DMS 273 (cell line): ENCODE measurements at regions not wholly inside any gene's neighbourhood (a gene's known extent, or its start where the extent isn't known, plus 50 kb on each side); places are given as distances from the start of the nearest gene placed in this dataset.
"Not testable (repeated sequence)": the region's sequence is repeated elsewhere in the genome, so short reads cannot be mapped to it uniquely, and the experiment has no call there.

Experiments used
- DNase-seq: peaks from one replicate; lab custom pipeline; 2025; ENCODE audit not compliant: unreplicated experiment; lab: John Stamatoyannopoulos, UW

- DNase-seq, result no peak
Measured at GRCh38 chr6:152811785-152812184, 61.2 kb downstream of the VIP start.

- no peak for DNase-seq
Measured at GRCh38 chr6:152815230-152815872, 64.8 kb downstream of the VIP start.

DNA sequence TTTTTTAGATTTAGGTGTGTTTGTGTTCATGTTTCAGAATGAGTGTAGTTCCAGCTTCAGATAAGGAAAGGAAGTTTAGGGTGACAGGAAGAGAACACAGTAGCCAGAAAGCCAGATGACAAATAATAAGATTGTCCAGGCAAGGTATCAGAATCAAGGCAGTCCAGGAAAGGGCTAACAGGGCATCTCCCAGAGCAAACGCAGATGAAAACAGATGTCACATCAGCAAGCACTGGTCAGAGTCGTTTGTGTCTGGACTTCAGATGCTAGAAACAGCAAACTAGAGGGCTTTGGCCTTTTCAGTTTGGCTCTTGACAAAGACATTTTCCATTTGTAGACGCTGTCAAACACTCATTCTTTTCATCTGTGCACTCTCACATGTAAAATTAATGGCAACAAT is 65.5 kb downstream of the VIP start:
- no peak for DNase-seq

DNA sequence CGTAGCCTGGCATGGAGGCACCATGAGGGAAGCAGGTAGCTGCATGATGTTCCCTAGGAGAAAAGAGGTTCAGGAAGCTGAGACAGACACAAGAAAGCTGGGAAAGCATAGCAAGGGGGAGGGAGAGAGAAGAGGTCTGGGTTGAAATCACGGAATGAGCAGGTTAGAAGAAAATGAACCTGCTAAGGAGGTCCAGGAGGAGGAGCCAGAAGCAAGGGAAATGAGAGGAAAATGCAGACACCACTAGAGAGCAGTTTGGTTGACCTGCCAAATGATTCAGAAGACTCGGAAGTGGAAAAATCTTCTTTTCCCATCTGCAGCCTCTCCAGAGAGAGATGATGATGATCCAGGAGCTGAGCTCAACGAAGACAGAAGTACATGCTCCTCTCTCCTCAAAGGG is 70.9 kb downstream of the VIP start:
- DNase-seq, result peak; percentile 2

- no peak for DNase-seq
Measured at GRCh38 chr6:152824666-152825065, 74.1 kb downstream of the VIP start.

- DNase-seq, result no peak
Measured at GRCh38 chr6:152828431-152828830, 77.8 kb downstream of the VIP start.

- DNase-seq, result not testable (repeated sequence)
Measured at GRCh38 chr6:152834366-152834765, 83.8 kb downstream of the VIP start.

GRCh38 chr6:152836523-152836922 is 85.9 kb downstream of the VIP start:
- no peak for DNase-seq

DNA sequence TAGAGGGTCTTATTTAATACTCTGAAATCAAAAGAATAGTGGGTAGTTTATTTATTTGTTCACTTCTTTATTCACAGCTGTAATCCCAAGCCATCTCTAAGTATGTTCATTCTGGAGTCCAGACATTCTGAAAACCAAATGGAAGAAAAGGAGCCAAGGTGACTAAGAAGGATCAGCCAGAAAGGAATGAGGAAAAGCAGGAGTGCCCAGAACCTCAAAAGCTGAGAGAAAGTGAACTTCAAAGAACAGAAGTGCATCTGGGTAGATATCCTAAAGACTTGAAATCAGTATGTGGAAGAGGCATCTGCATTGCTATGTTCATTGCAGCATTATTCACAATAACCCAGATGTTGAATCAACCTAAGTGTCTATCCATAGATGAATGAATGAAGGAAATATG is 94.8 kb downstream of the VIP start:
- no peak for DNase-seq

GRCh38 chr6:152846825-152847224 is 96.2 kb downstream of the VIP start:
- peak; percentile 2 for DNase-seq

DNA sequence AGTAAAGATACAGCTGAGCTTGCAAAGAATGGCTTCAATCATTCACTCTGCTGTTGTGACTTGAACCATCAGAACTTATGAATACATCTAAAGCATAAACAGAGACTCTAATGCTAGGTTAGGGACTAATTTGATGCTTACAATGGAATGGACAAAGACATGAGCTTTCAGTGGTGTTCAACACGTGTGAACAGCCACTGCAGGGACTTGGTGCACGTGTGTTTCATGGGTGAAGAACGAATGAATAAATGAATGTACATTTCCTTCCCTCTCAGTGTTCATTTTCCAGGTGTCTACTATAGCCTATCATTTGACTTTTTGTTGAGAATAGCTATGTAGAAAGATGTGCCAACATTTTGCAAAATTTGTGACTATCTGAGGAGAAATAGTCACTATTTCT is 98.3 kb downstream of the VIP start:
- DNase-seq, result no peak

DNA sequence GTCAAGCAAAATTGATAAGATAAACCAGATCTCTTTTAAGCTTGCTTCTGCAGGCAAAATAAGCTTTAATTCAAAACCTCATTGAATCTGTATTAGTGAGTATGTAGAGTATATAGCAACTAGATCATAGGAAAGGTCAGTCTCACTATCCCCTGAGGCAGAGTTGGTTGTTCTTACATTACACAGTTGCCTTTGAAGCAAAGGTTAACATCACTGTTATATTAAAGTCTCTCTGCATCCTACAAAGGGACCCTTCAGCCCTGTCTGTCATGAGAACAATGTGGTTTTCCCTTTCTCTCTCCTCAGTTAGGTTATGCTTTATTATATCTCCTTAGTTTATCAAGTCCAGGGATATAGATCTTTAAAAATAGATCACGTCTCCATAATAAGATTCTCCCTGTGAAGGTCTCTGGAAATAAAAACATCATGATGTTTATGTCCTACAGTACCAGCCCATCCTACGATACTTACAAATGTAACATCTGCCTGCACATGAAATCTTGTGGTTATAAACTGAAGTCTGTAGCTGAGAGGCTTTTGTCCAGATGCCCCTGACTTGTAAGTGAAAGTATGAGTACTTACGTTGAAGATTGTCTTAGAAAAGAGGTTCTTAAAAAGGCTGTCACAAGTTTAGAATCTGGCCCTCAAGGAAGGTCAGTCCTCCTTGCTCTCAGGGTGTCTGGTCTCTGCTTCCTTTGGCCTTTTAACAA is 103.6 kb downstream of the VIP start:
- DNase-seq, result no peak

DNA sequence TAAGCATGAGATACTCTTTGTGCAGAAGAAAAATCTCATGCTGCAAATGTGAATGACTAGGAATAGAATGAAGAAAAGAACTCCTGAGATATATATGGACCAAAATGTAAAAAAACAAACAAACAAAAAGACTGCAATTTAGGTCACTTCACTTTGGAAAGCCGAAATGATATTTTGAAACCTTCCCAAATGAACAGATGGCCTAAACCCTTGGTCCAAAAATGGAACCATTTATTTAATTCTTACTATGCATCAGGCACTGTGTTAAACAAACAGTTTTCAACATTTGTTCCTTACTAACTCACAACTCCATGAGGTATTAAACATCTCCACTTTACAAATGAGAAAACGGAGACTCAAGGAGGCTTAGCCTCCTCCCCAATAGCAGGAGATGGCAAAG is 107.5 kb downstream of the VIP start:
- no peak for DNase-seq

GRCh38 chr6:152859225-152859624 is 108.6 kb downstream of the VIP start:
- no peak for DNase-seq

DNA sequence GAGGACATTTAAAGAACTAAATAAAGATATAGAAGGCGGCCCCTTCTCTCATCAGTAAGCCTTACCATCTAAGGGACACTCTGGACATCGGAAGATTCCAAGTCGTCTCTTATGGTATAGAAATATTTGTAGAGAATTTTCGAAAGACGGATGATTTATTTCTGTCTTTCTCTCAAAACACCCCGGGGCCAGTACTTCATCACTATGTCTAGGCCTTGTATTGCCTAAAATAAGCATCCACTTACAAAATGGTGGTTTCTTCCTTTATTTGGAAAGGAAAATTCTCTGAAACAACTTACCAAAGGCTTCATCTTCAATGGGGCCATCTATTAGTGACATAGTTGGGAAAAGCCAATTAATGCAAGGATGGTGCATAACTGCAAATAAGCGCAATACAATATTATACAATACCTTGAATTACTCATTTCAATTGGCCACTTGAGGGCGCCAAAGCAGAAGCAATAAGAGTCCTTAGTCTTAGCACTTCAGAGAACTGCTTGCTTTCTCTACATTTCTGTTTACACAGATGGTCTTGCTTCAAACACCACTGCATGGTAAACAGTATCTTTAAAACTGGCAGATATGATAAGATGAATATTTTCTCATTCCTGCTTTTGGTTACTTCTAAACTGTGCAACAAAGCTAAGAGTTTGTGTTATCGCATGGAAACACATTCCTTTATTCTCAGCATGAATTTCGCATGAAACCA is 113.2 kb downstream of the VIP start:
- peak; percentile 82 for DNase-seq

DNA sequence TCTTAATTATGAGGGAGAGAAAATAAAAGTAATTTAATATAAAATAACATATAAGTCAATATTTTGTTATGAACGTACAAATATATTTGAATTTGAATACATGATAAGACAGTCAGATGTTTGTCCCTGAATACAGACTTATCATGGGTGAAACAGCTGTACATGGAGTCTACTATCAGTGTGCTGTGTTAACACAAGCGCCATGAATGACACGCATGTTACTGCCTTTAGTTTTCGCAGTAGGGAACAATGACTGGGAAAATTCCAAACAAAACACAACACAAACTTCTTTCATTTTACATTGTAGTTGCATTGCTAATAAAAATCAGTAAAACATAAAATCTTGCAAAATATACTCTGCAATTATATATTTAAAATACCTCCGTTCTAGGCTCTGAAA is 108.6 kb downstream of the FBXO5 start:
- no peak for DNase-seq

- no peak for DNase-seq
Measured at GRCh38 chr6:152874846-152875568, 107.8 kb downstream of the FBXO5 start.

DNA sequence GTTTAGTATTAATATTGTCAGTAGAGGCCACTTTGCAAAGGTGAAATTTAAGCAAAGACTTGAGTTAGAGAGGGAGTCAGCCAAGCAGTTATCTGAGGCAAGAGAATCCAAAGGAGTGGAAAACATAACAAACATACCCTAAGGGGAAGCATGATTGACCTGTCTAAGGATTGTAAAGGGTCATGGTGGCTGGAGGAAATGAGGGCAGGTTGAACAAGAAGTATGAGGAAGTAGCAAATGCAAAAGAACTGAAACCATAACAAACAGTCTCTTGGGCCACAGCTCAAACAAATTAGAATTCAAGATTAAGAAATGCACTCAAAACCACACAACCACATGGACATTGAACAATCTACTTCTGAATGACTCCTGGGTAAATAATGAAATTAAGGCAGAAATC is 103.2 kb downstream of the FBXO5 start:
- no peak for DNase-seq

GRCh38 chr6:152893187-152893586 is 89.7 kb downstream of the FBXO5 start:
- peak; percentile 55 for DNase-seq

DNA sequence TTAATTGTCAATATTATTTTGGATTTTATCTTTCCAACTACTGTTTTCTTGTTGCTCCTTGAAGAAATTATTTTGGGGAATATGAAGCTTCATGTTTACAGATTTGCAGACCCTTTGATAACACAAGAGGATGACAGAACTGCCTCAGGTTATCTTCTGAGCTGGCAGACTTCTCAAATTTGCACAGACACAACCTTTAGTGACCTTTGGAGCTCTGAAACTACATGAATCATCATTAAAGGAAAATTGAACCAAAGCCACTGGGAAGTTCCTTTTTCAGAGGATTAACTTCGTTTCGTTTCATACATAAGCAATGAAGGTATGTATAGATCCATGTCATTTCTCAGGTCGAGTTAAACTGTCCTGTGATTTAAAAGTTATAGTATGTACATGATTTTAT is 85.9 kb downstream of the FBXO5 start:
- DNase-seq, result no peak

DNA sequence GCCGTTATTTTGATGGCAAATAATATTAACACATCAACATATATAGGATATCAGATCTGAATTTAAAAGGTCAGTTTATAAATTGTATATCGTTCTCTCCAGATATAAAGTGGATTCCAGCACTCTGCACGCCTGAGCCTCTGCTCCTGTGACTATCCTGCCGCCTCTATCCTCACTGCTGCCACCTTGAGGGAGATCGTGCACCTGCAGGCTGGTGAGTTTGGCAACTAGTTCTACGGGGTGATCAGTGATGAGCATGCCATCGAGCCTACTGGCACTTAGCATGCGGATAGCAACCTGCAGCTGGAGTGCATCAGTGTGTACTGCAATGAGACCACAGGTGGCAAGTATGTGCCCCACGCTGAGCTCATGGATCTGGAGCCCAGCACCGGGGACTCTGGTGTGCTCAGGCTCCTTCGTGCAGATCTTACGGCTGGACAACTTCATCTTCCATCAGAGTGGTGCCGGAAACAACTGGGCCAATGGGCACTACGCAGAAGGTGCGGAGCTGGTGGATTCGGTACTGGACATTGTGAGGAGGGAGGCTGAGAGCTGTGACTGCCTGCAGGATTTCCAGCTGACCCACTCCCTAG is 84.9 kb downstream of the FBXO5 start:
- peak; percentile 81 for DNase-seq
